HG03460 (cell line): ENCODE measurements at regions not wholly inside any gene's neighbourhood (a gene's known extent, or its start where the extent isn't known, plus 50 kb on each side); places are given as distances from the start of the nearest gene placed in this dataset.

Experiments
- ATAC-seq: cut with Tn5 transposase; IDR thresholded peaks from one replicate; pipeline ENCODE4 v1.9.1; 2021; ENCODE audit not compliant: unreplicated experiment

GRCh38 chr10:58016614-58017013, 251.1 kb downstream of the IPMK start:
- no peak for ATAC-seq

GRCh38 chr10:58014436-58014835, 253.3 kb downstream of the IPMK start:
- ATAC-seq: no peak

DNA sequence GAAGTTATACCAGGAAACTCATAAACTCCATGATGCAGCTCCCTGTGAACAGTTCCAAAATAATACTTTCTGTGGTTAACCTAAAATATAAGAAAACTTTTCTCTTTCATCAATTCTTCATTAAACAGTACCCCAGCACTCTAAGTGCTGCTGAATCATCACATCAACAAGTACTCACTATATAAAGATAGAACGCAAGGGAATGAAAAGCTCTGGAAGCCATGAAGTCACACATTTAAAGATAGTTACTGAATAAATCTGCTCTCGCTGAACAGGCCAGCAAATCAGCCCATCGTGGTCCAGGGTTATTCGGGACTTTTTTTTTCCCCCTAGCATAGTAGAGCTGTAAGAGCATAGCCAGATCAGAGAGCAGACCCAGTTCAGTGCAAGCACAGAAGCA, 254.3 kb downstream of the IPMK start:
- no peak for ATAC-seq

DNA sequence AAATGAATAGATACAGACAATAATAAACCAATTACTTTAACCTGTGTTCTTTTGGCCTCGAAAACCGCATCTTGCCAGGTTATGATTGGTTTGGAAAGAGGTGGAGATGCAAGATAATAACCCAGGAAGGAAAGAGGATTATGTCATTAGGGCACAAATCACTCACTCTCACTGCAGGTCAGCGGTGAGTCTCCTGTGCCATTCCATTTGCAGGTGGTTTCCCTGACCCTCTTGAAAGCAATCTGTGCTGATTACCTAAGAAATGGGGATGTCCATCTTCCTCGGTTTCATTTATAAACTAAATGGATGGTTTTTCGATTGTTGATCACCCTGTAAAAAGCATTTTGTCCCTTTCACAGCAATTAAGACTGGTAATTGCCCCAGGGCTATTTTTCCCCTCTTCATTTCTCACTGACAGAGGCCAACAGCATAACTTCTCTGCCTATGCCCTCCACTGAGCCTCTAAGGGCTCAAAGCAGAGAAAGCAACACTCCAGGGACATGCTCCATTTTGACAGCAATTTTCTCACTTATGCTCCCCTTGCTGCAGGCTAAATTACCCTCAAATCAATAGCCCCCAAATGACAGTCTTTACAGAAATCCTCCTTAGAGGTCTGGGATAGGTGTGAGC, 257.5 kb downstream of the IPMK start:
- ATAC-seq: no peak

- no peak for ATAC-seq
Measured at GRCh38 chr10:58003945-58004344, 263.7 kb downstream of the IPMK start.

DNA sequence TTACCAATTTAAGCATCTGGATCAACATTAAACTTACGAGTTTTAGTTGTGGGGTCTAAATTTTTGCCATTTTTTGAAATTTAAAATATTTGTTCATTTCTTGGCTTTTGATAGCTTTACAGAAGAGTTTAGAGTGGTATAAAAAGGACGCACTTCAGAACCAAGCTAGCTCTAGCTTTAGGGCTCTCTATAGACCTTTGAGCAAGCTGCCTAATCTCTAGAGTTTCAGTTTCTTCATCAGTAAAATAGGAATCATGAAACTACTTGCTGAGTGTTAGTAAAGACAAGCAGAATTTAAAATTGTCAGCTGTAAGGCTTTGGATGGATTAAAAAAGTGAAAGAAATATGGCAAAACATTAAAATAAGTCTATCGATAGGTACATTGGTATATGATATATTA, 266.5 kb downstream of the IPMK start:
- no peak for ATAC-seq

DNA sequence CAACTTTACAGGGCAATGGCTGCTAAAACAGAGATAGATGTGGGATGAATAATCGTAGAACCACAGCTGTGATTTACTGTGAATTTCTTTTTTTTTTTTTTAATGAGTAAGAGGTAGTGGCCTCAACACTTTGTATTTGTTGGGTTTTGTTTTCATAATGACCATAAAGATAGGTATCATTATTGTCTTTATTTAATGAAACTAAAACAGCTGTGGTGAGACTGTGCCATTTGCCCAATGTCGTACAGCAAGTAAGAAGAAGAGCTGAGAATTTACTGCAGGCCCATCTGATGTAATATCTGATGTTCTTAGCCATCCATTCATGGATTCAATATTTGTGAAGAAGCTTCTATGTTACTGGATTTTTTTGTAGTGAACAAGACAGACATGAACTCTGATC, 271.2 kb downstream of the IPMK start:
- ATAC-seq: no peak

- no peak for ATAC-seq
Measured at GRCh38 chr10:57993302-57993701, 274.4 kb downstream of the IPMK start.

DNA sequence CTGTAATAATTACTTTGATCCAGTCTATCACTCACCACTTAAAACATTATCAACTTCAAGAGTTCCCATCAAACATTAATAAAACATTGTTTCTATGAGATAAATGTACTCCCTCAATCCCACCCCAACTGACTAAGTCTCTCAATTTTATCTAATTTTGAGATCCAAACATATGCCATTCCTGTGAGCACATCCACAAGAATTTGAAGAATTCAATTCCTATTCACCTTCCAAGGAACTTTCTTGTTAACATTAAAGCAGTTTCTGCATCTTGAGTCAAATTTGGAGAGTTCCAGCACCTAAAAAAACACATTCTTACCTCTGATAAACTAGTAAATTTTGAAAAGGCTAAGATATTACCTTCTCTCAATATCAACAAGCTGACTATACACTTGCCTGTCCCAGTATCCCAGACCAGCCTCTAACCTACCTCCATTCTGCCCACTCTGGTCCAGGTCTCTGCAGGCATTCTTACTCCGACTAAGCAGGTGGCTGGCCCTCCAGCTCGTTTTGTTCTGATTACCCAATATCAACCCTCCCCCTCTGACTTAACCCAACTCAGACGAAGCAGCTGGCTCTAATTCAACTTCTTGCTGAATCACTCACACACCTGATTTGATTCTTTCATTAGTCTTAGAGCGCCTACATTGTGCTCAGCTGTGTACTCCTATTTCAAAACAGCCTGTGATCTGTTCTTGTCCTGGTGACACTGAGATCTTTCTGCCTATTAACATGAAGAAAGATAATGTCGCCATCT, 275.2 kb downstream of the IPMK start:
- ATAC-seq: no peak

- ATAC-seq: no peak
Measured at GRCh38 chr10:57988964-57989363, 278.7 kb downstream of the IPMK start.

- no peak for ATAC-seq
Measured at GRCh38 chr10:57987055-57987721, 280.5 kb downstream of the IPMK start.

GRCh38 chr10:57986422-57986821, 281.3 kb downstream of the IPMK start:
- ATAC-seq: no peak

DNA sequence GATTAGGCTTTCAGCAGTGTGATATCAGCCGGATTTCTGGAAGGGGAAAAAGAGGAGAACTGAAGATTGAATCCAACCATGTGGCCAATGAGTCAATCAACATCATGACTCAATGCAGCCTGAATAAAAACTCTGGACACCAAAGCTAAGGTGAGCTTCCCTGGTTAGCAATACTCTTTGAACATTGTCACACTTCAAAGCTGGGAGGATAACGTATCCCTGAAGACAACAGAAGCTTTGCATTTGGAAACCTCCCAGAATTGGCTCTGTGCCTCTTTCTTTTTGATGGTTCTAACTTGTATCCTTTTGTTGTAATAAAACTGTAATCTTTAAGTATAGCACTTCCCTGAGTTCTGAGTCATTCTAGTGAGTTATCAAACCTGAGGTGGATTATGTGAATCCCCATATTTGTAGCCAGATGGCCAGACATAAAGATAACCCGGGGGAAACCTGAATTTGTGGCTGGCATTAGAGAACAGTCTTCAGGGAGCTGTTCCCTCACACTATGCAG, 284.4 kb downstream of the IPMK start:
- no peak for ATAC-seq

DNA sequence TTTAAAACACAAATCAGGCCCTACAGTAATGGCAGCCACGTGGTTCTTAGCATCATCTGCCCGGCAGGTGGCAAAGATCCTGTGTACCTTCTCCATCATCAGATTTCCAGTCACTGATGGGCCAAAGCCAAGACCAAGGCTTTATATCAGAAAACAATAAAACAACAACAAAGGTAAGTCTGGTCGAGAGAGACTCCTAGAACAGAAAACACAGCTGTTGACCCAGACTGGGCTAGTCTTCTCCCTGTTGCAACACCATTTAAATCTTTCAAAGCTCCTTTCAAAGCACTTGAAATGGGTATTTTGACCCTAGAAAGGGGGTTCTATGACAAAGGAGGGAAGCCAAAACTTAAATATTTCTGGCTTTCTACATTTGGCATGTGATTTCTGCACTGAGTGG, 285.6 kb downstream of the IPMK start:
- no peak for ATAC-seq

DNA sequence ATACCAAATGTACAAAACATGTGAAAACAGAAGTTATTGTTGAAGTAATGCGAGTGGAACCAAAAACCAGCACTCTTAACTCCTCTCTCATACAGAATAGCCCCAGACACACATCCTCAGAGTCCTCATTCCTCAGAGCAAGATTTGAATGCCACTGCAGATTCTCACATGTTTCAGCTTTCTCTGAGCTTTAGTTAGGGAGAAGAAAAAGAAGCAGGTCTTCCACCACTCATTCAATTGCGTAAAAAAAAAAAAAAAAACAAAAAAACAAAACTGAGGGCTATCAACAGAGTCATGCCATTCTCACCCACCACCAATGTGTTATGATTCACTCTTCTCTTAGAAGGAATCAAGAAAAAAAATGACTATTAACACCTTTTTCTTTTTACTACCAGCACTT, 287.7 kb downstream of the IPMK start:
- ATAC-seq: no peak

GRCh38 chr10:57979491-57979890, 288.2 kb downstream of the IPMK start:
- no peak for ATAC-seq

DNA sequence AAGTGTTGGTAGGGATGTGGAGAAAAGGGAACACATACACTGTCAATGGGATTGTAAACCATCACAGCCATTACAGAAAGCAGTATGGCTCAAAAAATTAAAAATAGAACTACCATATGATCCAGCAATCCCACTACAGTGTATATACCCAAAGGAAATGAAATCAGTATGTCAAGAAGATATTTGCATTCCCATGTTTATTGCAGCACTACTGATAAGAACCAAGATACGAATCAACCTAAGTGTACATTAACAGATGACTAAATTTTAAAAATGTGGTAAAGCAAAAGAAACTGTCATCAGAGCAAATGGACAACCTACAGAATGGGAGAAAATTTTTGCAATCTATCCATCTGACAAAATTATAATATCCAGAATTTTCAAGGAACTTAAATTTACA, 290.4 kb downstream of the IPMK start:
- no peak for ATAC-seq

GRCh38 chr10:57973451-57973850, 294.2 kb downstream of the IPMK start:
- ATAC-seq: no peak

DNA sequence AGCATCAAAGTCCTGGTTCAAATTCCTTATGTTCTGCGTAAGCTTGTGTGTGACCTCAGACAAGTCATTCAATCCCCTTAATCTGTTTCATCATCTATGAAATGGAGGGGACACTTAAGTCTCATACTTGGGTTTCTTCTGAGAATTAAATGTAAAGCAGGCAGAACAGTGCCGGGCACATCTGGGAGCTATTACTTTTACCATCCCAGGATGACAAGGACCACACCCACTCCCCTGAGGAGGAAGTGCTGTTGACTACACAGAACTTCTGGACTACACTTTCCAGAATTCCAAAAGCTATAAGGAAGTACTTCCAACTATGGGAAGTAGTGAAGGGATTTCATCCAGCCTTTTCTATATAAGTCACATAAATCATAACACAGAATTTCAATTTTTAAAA, 294.9 kb downstream of the IPMK start:
- no peak for ATAC-seq

DNA sequence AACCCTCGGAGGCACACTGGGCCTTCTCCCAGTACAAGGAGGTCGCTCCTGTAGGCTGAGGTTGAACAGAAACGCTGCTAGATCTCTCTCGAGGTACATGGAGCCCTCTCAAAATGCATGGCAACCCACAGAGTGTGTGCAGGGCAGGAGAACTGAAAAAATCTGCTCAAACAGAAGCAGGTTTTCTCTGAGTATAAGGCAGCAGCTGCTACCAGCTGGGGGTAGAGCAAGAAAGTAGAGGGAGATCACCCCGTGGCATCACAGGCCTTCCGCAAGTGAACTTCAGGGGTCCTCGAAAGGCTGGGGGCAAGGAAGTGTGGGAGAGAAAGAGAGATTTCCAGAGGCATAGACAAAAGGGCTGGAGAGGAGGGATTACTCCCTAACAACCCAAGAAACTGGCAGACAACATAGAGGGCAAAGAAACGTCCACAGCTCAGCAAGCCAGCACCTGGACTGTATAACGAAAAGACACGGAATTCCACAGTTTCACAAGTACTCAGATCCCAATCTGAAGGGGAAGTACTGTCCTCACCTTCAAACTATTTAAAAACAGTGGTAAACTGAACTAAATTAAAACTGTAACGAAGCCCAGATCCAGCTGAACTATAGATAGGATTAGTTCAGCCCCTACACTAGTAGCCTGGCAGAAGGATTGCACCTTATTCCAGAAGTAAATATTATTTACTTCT, 299.2 kb downstream of the IPMK start:
- no peak for ATAC-seq

DNA sequence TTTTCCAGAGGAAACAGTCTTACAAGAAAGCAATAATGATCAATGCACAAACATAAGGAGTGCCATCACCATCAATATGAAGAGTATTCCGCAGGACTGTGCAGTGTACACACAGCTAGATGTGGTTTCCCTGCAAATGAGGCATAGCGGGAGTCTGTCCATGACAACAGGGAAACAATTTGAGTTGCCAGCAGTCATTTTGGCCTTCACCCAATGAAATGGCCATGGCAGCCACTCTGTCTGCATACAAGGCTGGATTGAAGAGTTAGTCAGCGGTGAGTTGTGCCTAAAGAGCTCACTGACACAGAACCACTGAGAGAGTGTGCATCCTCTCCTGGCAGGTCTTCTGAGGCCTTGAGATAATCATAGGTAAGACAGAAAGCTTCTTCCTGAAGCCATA, 303.3 kb downstream of the IPMK start:
- ATAC-seq: no peak

DNA sequence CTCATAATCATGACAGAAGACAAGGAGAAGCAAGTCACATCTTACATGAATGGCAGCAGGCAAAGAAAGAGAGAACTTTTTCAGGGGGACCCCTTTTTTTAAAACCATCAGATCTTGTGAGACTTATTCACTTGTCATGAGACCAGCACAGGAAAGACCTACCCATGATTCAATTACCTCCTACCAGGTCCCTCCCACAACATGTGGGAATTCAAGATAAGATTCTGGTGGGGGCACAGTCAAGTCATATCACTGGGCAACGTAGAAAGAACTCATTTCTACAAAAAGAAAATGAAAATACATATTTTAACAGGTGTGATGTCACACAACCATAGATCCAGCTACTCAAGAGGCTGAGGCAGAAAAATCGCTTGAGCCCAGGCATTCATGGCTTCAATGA, 304.1 kb downstream of the IPMK start:
- no peak for ATAC-seq
